GM19099 (cell line): ENCODE measurements at regions not wholly inside any gene's neighbourhood (a gene's known extent, or its start where the extent isn't known, plus 50 kb on each side); places are given as distances from the start of the nearest gene placed in this dataset.

Experiments used
- POLR2A ChIP-seq: IDR thresholded peaks from 3 replicates; pipeline ENCODE4 v1.6.1; 2011; ENCODE audit warnings: low read depth; ENCODE audit not compliant: insufficient read length; ENCODE audit errors: extremely low read depth

- no peak for TF ChIP-seq POLR2A
These were observed 256.6 kb upstream of the NCKAP5 start for GRCh38 chr2:133824869-133825268.

GRCh38 chr2:133825778-133826177 lies 257.5 kb upstream of the NCKAP5 start:
- no peak for TF ChIP-seq POLR2A

GRCh38 chr2:133828913-133829312 lies 260.6 kb upstream of the NCKAP5 start:
- no peak for TF ChIP-seq POLR2A

- TF ChIP-seq POLR2A, result no peak
These were observed 261.3 kb upstream of the NCKAP5 start for GRCh38 chr2:133829450-133830020.

- no peak for TF ChIP-seq POLR2A
These were observed 265.5 kb upstream of the NCKAP5 start for GRCh38 chr2:133833746-133834145.

- no peak for TF ChIP-seq POLR2A
These were observed 267.8 kb upstream of the NCKAP5 start for GRCh38 chr2:133835821-133836619.

GRCh38 chr2:133836691-133837345 lies 268.6 kb upstream of the NCKAP5 start:
- TF ChIP-seq POLR2A, result no peak

- no peak for TF ChIP-seq POLR2A
These were observed 269.3 kb upstream of the NCKAP5 start for GRCh38 chr2:133837441-133838094.

- no peak for TF ChIP-seq POLR2A
These were observed 270.5 kb upstream of the NCKAP5 start for GRCh38 chr2:133838642-133839365.

- TF ChIP-seq POLR2A, result no peak
These were observed 271.4 kb upstream of the NCKAP5 start for GRCh38 chr2:133839677-133840076.

GRCh38 chr2:133840761-133841160 lies 272.5 kb upstream of the NCKAP5 start:
- TF ChIP-seq POLR2A, result no peak

- no peak for TF ChIP-seq POLR2A
These were observed 273.6 kb upstream of the NCKAP5 start for GRCh38 chr2:133841900-133842299.

GRCh38 chr2:133842446-133842845 lies 274.2 kb upstream of the NCKAP5 start:
- TF ChIP-seq POLR2A, result no peak

GRCh38 chr2:133843091-133843490 lies 274.8 kb upstream of the NCKAP5 start:
- TF ChIP-seq POLR2A, result no peak

GRCh38 chr2:133843551-133843950 lies 275.3 kb upstream of the NCKAP5 start:
- no peak for TF ChIP-seq POLR2A
